MM.1S (cell line): ENCODE measurements at regions not wholly inside any gene's neighbourhood (a gene's known extent, or its start where the extent isn't known, plus 50 kb on each side); places are given as distances from the start of the nearest gene placed in this dataset.

Experiments used
- EZH2 ChIP-seq: fragments of 300-600 bp; sonication (generic); optimal IDR thresholded peaks from 2 replicates; pipeline ENCODE3; 2017; ENCODE audit warnings: low read depth, mild to moderate bottlenecking, antibody characterized with exemption, low read length, mixed read lengths
- TF ChIP-seq, protein P1 (sequence below): fragments of 300-600 bp; sonication (generic); IDR thresholded peaks from 2 replicates; pipeline ENCODE4 v1.5.1; 2016; ENCODE audit warnings: antibody characterized with exemption, low read length, mixed read lengths

DNA sequence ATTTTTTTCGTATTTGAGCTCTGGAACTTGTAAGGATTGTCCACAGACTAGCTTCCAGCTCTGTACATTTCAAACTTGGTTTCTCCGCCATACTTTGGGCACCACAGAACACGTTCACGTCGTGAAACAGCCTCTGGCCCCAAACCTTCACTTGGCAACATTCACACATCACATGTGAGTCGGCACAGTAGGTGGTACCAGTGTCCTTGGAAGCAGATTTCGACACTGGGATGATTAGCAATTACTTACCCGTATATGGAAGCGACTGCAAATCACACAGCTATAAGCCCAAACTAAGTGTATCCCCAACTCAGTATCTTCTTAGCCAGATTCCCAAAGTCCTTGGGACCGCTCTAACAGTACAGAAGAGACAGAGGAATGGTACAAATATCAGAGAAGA, 60.2 kb downstream of the MAFB start:
- TF ChIP-seq, protein P1, sequence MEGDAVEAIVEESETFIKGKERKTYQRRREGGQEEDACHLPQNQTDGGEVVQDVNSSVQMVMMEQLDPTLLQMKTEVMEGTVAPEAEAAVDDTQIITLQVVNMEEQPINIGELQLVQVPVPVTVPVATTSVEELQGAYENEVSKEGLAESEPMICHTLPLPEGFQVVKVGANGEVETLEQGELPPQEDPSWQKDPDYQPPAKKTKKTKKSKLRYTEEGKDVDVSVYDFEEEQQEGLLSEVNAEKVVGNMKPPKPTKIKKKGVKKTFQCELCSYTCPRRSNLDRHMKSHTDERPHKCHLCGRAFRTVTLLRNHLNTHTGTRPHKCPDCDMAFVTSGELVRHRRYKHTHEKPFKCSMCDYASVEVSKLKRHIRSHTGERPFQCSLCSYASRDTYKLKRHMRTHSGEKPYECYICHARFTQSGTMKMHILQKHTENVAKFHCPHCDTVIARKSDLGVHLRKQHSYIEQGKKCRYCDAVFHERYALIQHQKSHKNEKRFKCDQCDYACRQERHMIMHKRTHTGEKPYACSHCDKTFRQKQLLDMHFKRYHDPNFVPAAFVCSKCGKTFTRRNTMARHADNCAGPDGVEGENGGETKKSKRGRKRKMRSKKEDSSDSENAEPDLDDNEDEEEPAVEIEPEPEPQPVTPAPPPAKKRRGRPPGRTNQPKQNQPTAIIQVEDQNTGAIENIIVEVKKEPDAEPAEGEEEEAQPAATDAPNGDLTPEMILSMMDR: no peak
- TF ChIP-seq EZH2: no peak
